Colonic mucosa (tissue), 4 donors: ENCODE measurements at regions not wholly inside any gene's neighbourhood (a gene's known extent, or its start where the extent isn't known, plus 50 kb on each side); places are given as distances from the start of the nearest gene placed in this dataset.
"Not testable (repeated sequence)": the region's sequence is repeated elsewhere in the genome, so short reads cannot be mapped to it uniquely, and the experiment has no call there.

Experiments used
- DNase-seq: peaks from one replicate; pipeline ENCODE4 v3.0.0-alpha.2; 2020
- H3K27ac ChIP-seq: fragments of 200-600 bp; one replicate; pipeline ENCODE4 v1.8.0; 2021
- H3K27me3 ChIP-seq: fragments of 200-600 bp; one replicate; pipeline ENCODE4 v1.8.0; 2021
- H3K36me3 ChIP-seq: fragments of 200-600 bp; one replicate; pipeline ENCODE4 v1.8.0; 2021
- H3K4me1 ChIP-seq: fragments of 200-600 bp; one replicate; pipeline ENCODE4 v1.8.0; 2021; ENCODE audit warnings: mild to moderate bottlenecking
- H3K4me3 ChIP-seq: fragments of 200-600 bp; one replicate; pipeline ENCODE4 v1.8.0; 2021
- H3K9ac ChIP-seq, 2 donors: one replicate each; pipeline ENCODE4 v1.7.0; 2013; ENCODE audit warnings: control low read depth in 2 of 2, low read depth in 2 of 2, low read length in 2 of 2
- H3K9me3 ChIP-seq: fragments of 200-600 bp; one replicate; pipeline ENCODE4 v1.8.0; 2021
- intact Hi-C: fragments of 100-400 bp; cut with DNase I; formaldehyde crosslinking; loops from one replicate; pipeline ENCODE4 v1.14.1; 2022
- donor health status: healthy.
- donor health status: DM: no; HTN: no; CAD: no.
- donor health status: DM: no; HTN: no; CAD: no.

GRCh38 chr22:12162586-12162985 lies 3365.4 kb upstream of the OR11H1 start:
- H3K36me3 ChIP-seq, intact Hi-C loops, DNase-seq, H3K4me1 ChIP-seq, H3K27me3 ChIP-seq, H3K27ac ChIP-seq, H3K9ac ChIP-seq, H3K9me3 ChIP-seq, H3K4me3 ChIP-seq: not testable (repeated sequence)

- H3K36me3 ChIP-seq, intact Hi-C loops, H3K27me3 ChIP-seq, H3K9ac ChIP-seq, H3K4me3 ChIP-seq, H3K27ac ChIP-seq, H3K4me1 ChIP-seq, H3K9me3 ChIP-seq, DNase-seq: not testable (repeated sequence)
Observed at GRCh38 chr22:12166525-12166924, 3361.5 kb upstream of the OR11H1 start.

GRCh38 chr22:12168044-12168443 lies 3359.9 kb upstream of the OR11H1 start:
- H3K27me3 ChIP-seq, intact Hi-C loops, H3K27ac ChIP-seq, H3K4me3 ChIP-seq, H3K9me3 ChIP-seq, H3K4me1 ChIP-seq, DNase-seq, H3K36me3 ChIP-seq, H3K9ac ChIP-seq: not testable (repeated sequence)

- H3K4me3 ChIP-seq, H3K27me3 ChIP-seq, H3K4me1 ChIP-seq, DNase-seq, intact Hi-C loops, H3K27ac ChIP-seq, H3K36me3 ChIP-seq, H3K9me3 ChIP-seq, H3K9ac ChIP-seq: not testable (repeated sequence)
Observed at GRCh38 chr22:12192117-12192516, 3335.9 kb upstream of the OR11H1 start.

- H3K27ac ChIP-seq, H3K9ac ChIP-seq, H3K4me3 ChIP-seq, intact Hi-C loops, H3K36me3 ChIP-seq, H3K27me3 ChIP-seq, H3K9me3 ChIP-seq, H3K4me1 ChIP-seq, DNase-seq: not testable (repeated sequence)
Observed at GRCh38 chr22:12194650-12195049, 3333.3 kb upstream of the OR11H1 start.

GRCh38 chr22:12202067-12202466 lies 3325.9 kb upstream of the OR11H1 start:
- intact Hi-C loops, H3K4me1 ChIP-seq, H3K27me3 ChIP-seq, H3K9me3 ChIP-seq, H3K27ac ChIP-seq, H3K9ac ChIP-seq, H3K36me3 ChIP-seq, H3K4me3 ChIP-seq: not testable (repeated sequence)
- peak; percentile 16 for DNase-seq

GRCh38 chr22:12206687-12207086 lies 3321.3 kb upstream of the OR11H1 start:
- H3K36me3 ChIP-seq, H3K27me3 ChIP-seq, DNase-seq, H3K4me3 ChIP-seq, H3K4me1 ChIP-seq, H3K9ac ChIP-seq, intact Hi-C loops, H3K9me3 ChIP-seq, H3K27ac ChIP-seq: not testable (repeated sequence)
